SK-MEL-5 (cell line): ENCODE measurements at regions not wholly inside any gene's neighbourhood (a gene's known extent, or its start where the extent isn't known, plus 50 kb on each side); places are given as distances from the start of the nearest gene placed in this dataset.
"Not testable (repeated sequence)": the region's sequence is repeated elsewhere in the genome, so short reads cannot be mapped to it uniquely, and the experiment has no call there.

ENCODE experiments used
- DNase-seq: peaks from one replicate; pipeline ENCODE4 v3.0.0-alpha.2; 2016; ENCODE audit warnings: low read depth, low spot score
- in situ Hi-C: cut with HindIII; loops from 2 replicates; pipeline ENCODE4 v1.10.0; 2016; ENCODE audit warnings: low sequenced_read_pairs, high pct_unique_total_duplicates, low pct_unique_long_range_greater_than_20kb

GRCh38 chr10:91098021-91098420 is 122.4 kb upstream of the PCGF5 start:
- in situ Hi-C loops, DNase-seq: not testable (repeated sequence)

GRCh38 chr10:91103384-91104192 is 116.9 kb upstream of the PCGF5 start:
- in situ Hi-C loops = no loop called here
- no peak for DNase-seq

- in situ Hi-C loops = no loop called here
- DNase-seq = no peak
Observed at GRCh38 chr10:91104193-91105041, 116.0 kb upstream of the PCGF5 start.

GRCh38 chr10:91105269-91105668 is 115.2 kb upstream of the PCGF5 start:
- no peak for DNase-seq
- in situ Hi-C loops = no loop called here

- in situ Hi-C loops = no loop called here
- DNase-seq = no peak
Observed at GRCh38 chr10:91108820-91109219, 111.6 kb upstream of the PCGF5 start.

GRCh38 chr10:91111060-91111459 is 109.4 kb upstream of the PCGF5 start:
- in situ Hi-C loops = no loop called here
- DNase-seq = no peak

- DNase-seq = no peak
- in situ Hi-C loops = no loop called here
Observed at GRCh38 chr10:91115618-91116390, 104.7 kb upstream of the PCGF5 start.

- no peak for DNase-seq
- in situ Hi-C loops = no loop called here
Observed at GRCh38 chr10:91117505-91117904, 103.0 kb upstream of the PCGF5 start.

- DNase-seq = no peak
- in situ Hi-C loops = no loop called here
Observed at GRCh38 chr10:91120348-91120747, 100.1 kb upstream of the PCGF5 start.

GRCh38 chr10:91123261-91123660 is 97.2 kb upstream of the PCGF5 start:
- in situ Hi-C loops = no loop called here
- DNase-seq = peak; percentile 48

GRCh38 chr10:91124016-91124415 is 96.4 kb upstream of the PCGF5 start:
- in situ Hi-C loops = no loop called here

GRCh38 chr10:91126471-91126870 is 94.0 kb upstream of the PCGF5 start:
- in situ Hi-C loops = no loop called here
- no peak for DNase-seq

More at GRCh38 chr10:91124016-91124415, 96.4 kb upstream of the PCGF5 start:
- no peak for DNase-seq

- in situ Hi-C loops = no loop called here
- DNase-seq = peak; percentile 76
Observed at GRCh38 chr10:91127341-91128082, 93.0 kb upstream of the PCGF5 start.

- no peak for DNase-seq
- in situ Hi-C loops = no loop called here
Observed at GRCh38 chr10:91135113-91135512, 85.3 kb upstream of the PCGF5 start.

GRCh38 chr10:91137011-91137643 is 83.3 kb upstream of the PCGF5 start:
- in situ Hi-C loops = no loop called here
- no peak for DNase-seq

- no peak for DNase-seq
- in situ Hi-C loops = no loop called here
Observed at GRCh38 chr10:91137822-91138221, 82.6 kb upstream of the PCGF5 start.

GRCh38 chr10:91140995-91141549 is 79.4 kb upstream of the PCGF5 start:
- no peak for DNase-seq
- in situ Hi-C loops = no loop called here
